GM18861 (cell line): ENCODE measurements at regions not wholly inside any gene's neighbourhood (a gene's known extent, or its start where the extent isn't known, plus 50 kb on each side); places are given as distances from the start of the nearest gene placed in this dataset.

Experiments
- ATAC-seq: cut with Tn5 transposase; IDR thresholded peaks from one replicate; pipeline ENCODE4 v1.9.1; 2021; ENCODE audit not compliant: unreplicated experiment

DNA sequence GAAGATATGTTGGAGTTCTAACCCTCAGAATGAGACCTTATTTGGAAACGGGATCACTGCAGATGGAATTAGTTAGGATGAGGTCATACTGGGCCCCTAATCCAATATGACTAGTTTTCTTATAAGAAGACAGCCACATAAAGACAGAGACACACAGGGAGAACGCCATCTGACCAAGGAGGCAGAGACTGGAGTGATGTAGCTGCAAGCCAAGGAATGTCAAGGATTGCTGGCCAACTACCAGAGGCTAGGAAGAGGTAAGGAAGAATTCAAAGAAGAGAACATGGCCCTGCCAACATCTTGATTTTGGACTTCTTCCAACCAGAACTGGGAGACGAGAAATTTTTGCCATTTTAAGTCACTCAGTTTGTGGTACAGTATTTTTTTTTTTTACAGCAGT is 152.8 kb upstream of the DIPK2B start:
- no peak for ATAC-seq

DNA sequence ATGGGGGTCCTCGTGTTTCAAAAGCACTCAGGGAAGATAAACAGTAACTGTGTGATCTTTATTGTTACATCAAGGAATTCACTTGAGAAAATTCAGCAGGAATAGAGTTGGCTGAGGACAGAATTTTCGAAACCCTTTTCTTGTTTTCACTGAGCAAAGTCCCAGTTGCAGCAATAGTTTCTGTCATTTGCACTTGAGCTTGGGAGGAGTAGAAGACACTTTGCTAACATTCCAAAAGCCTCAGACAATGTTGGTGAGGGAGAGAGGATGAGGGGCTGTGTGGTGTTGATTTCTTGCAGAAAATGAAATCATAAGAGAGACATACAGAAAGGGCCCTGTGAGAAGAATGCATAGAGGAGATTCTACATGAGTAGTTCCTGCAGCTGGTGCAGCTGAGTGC is 151.9 kb upstream of the DIPK2B start:
- no peak for ATAC-seq

DNA sequence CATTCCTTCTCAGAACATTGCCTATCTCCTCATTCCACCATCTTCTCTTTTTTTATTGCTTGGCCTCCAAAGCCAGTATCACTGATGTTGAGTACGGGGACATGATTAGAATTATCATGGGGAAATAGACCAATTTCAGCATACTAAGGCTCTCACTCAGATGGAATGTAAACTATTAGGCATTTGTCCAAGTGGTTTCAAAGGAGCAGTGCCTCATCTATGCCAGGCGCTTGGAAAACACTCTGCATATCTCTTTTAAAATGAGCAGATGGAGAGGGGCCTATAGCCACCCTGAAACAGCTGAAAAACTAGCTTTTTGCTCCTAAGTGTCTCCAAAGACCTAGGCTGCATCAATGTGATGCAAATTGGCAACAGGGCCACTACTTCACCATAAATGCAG is 150.8 kb upstream of the DIPK2B start:
- no peak for ATAC-seq

DNA sequence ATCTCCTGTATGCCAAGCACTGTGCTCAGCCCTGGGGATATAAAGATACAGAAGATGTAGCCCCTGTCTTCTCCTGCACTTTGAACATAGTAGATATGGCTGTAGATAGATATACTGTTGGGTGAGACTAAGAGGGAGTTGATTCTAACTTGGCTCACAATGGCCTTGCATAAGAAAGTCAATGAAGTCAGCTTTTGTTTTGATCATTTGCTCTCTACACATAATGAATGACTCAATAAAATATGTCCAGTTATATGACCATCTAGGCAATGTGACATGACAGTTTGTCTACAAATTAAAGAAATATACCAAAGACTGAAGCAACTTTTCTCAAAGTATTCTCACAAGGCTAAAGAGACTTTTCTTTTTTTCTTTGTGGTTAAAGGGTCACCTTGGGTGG is 147.6 kb upstream of the DIPK2B start:
- ATAC-seq = no peak

DNA sequence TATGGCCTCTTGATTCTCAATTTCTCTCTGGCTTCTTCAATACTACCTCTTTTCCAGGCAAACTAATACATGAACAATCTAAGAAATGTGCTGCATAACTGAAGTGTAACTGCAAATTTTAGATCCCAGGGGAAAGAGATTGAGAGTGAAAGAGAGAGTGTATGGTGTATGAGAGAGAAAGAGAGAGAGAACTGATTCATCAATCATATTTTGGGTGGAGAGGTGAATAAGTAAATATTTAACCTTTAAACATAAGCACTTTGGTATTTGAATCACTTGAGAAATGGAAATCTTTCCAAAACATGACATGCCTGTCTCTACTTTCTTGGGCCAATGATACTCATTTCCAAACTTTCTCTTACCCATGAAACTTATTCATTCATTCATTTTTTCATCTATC is 147.2 kb upstream of the DIPK2B start:
- ATAC-seq = no peak

DNA sequence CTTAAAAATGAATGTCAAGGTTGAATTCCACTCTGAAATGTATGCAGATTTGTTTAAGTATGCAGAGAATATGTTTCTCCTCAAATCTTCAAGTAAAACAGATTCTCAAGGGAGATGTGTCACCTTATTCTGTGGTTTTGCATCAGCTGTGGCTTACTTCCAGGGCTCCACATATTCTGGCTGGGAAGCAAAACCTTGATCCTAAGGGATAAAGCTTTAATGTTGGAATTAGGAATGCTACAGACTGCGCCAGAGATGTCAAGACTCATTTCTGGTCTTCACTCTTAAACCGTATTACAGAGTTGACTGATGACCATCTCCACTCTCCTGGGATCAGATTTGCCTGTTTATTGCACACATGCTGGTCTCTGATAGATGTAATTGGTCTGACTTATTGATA is 143.9 kb upstream of the DIPK2B start:
- no peak for ATAC-seq

DNA sequence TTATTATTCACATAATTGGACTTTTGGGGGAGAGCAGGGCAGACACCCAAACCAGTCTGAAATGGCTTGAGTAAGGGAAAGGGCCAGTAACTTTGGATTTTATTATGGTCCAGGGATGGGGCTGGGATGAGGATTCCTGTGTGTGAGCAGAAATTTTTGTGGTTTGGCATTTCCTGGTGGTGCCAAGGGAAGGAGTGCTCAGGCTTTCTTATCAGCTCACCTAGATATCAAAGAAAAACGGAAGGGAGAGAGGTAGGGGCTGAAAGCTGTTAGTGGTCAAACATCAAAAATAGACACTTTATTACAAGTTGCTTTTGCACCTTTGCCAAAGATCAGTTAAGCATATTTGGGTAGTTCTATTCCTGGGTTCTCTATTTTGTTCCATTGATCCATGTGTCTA is 128.5 kb upstream of the DIPK2B start:
- ATAC-seq = no peak

DNA sequence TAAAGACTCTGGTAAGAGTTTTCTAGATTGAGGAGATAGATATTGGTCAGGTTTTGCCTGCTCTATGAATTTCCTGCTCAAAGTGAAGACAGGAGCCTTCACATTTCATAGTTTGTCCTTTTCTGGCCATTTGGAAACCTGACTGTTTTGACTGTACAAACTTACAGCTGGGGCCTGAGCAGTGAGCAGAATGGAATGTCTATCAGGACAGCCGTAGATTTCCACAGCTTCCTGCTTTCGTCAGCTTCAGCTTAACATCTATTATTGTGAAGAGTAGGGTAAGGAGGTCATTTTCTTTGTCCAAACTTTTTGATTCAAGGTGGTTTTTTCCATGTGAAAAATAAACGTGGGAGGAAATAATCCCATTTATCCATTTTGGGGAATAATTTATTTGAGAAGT is 124.3 kb upstream of the DIPK2B start:
- no peak for ATAC-seq

DNA sequence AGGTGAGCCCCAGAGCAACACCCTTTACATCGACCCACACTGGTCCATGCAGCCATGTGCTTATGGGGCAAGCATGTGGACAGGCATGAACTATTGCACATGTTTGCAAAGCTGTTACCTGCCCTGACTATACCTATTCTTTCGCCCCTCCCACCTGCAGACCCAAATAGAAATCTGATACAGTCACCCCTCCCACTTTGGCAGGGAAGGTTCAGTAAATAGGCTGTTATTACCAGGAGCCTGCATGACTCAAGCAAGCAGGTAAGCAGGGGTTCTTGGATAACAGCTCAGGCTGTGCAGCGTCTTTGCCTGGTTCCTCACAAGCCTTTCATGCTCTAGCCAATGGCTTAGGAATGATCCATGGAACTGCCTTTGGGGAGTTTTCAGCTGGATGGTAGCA is 122.7 kb upstream of the DIPK2B start:
- ATAC-seq = no peak

DNA sequence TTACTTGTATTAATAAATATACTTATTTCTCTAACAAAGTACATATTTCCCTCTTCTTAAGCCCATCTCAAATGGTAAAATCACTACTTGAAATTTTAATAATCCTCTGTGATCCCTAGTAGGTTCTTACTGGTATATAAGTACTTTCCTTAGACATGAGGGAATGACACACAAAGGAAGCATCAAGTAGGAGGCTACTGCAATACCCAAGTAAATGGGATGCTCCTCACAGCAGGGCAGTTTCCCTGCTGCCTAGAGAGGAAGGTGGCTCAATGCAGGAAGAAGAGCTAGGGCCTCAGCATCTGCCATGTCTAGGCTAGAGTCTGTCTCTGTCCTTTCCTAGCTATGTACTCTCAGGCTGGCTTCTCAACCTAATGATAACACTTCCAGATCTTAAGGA is 122.1 kb upstream of the DIPK2B start:
- ATAC-seq = no peak

DNA sequence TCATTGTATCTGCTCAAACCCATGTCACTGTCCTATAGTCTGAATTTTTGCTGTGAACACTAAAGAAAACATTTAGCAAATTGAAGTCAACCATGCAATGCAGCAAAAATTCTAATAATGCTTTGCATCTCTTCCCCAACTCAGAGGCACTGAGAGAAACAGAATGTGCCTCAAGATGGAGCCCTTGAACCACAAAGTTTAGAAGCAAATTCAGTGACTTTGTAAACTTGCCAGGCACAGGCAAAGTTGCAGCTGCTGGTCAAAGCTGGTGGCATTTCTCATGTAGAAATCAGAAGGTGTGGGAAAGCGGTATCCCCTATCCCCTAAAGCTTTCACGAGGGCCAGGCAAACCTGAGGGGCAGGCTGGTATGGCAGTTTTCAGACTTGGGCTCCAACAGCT is 121.7 kb upstream of the DIPK2B start:
- ATAC-seq = no peak

DNA sequence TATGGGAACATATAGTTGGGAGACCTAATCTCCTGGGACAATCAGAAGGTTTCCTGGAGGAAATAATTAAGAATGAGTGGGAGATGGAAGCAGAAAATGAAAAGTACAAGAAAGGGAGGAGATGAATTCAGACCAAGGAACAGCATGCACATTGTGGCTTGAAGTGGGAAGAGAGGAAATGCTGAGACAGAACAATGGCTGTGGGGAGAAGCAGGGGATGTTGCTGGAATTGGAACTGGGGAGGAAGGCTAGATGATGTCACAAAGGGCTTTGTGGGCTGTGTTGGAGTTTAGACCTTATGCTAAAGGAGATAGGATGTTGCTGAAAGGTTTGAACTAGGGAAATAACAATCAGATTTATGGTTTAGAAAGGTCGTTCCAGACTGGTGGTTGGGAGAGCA is 119.5 kb upstream of the DIPK2B start:
- ATAC-seq = no peak

DNA sequence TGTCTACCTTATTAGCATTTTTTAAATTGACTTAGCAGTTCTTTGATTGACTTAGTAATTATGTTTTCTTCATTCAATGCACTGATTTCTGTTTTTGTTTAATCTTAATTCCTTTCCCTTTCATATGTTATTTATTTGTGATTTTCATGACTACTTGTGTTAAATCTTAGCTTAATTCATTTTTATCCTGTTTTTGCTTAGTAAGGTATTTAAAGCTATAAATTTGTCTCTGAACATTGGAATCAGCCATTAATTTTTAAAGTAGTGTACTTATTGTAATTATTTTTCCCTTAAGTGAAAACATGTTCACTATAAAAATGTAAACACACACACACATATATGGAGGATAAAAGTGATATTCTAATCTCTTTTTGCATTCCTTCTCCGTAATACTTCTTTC is 109.1 kb upstream of the DIPK2B start:
- no peak for ATAC-seq

DNA sequence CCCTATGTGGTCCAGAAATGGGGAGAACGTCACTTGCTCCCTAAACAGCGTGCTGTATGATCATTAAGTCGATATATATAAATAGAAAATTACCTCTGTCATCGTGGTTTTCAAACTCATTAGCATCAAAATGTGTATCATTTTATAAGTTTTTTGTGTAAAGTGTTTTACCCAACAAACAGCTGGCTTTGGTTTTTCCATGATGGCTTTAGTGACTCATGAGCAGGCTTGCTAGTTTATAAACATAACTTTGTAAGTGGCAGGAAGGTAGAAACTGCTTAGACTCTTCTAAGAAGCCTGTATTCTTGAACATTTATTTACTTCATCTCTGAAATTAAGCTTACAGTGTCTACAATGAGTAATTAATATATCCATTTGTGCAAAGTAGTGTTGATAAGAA is 108.4 kb upstream of the DIPK2B start:
- ATAC-seq = no peak

DNA sequence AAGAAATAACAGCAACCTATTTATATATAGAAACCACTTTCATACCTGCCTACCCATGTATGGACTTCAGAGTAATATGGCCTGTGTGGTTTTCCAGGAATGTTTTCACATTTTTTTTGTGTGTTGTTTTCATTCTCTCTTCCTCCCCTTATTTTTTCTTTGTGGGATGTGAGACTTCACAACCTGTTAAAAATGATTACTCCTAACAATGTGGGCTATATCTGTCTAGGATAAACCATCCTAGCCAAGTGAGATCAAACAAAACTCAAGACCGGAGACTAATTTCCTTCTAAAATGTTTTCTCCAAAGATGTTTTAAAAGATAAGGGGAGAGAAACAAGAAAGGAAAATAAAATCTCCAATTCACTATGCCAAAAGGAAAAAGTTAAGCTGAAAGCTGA is 106.1 kb upstream of the DIPK2B start:
- no peak for ATAC-seq

DNA sequence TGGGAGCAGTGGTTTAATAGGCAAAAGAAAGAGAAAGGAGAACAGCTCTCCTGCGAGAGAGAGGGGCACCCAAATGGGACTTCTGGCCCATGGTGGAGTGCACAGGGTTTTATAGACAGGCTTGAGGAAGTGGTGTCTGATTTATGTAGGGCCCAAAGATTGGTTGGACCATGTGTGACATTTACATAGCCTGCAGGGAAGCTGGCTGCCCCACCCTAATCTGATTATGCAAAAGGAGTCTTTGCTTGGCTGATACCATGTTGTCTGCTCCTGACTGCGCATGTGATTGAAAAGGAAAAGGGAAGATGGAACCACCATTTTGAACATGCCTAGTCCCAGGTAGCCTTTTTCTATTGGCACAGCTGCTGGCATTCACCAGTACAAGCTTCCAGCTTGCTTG is 100.0 kb upstream of the DIPK2B start:
- no peak for ATAC-seq

DNA sequence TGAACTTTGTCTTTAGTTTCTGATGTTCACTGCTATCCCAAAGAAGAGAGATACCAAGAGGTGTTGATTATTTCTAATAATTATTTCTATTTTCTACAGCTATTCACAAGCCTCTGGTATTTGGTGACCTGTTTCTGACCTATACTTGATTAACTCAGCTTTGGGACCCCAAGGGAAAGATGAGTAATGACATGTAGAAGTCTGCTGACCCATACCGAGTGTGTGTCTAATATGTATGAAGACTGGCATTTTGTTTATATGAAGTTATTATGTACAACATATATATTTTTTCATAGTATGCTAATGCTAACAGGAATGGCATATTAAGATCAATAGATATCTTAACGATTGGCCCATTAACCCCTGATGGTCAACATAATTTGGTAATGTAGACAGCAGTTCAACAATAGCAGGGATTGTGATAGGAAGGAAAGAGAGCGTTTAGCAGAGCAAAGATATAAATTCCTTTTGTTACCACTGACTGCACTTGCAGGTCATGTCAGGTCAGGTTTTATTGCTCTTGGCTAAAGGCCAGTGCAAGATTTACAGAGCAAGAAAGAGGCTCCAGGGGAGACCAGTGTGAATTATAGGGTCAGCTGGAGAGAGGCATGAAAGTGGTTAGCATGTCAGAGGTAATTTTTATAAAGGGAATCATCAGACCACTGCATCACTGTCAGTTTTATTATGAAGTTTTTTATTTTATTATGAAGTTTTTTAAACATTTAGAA is 94.7 kb upstream of the DIPK2B start:
- ATAC-seq = no peak

DNA sequence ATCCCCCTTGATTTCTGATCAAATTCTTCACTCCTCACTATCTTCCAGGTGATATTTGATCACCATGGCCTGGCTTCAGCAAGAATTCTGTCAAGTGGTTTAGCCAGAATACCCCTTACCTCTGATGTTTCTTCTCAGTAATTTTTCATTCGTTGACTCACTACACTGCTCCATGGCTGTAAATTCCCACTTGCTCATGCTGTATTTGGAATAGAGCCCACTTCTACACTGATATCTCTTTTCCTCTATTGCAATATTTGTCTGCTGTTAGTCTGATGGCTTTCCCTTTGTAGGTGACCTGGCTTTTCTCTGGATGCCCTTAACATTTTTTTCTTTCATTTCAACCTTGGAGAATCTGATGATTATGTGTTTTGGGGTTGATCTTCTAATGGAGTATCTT is 73.9 kb upstream of the DIPK2B start:
- no peak for ATAC-seq

DNA sequence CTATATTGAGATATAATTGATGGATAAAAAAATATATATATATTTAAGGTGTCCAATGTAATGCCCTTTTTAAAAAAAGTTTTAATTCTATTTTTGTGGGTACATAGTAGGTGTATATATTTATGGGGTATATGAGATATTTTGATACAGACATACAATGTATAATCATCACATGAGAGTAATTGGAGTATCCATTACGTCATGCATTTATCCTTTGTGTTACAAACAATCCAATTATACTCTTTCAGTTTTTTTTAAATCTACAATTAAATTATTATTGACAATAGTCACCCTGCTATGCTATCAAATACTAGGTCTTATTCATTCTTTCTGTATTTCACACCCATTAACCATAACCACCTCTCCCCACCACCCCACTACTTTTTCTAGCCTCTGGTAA is 66.3 kb upstream of the DIPK2B start:
- no peak for ATAC-seq

DNA sequence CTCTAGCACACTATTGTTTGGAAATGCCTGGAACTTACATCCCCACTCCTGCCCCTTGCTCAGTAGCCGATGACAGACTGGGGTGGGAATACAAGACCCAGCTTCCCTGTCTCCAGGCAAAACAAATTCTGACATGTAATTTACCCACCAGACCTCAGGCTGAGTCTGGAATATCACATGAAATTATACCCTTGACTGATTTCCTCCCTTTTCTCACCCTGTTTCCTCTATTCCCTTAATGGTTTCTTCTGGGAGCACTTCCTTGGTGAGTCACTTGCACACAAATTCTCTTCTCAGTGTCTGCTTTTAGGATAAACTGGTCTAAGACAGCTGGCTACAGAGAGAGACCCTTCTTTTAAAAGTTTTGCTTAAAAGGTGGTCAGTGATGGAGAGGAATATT is 65.8 kb upstream of the DIPK2B start:
- ATAC-seq = no peak

DNA sequence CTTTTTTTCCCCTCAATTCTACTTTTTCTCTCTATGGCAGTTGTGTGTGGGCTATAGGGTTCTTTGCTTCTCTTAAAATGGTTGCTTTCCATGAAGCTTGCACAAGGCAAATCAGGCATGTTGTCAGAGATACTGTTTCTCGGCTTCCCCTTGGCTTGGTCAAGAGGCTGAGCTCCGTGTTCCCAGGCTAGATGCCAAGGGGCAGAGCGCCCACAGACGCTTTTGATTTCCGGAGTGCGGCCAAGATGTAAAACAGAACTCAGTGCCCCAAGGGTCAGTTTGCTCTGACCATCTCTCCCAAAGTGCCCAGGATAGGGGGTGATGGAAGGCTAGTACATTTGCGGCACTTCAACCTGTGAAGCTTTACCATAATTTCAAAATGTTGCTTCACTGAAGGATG is 64.2 kb upstream of the DIPK2B start:
- ATAC-seq = no peak

DNA sequence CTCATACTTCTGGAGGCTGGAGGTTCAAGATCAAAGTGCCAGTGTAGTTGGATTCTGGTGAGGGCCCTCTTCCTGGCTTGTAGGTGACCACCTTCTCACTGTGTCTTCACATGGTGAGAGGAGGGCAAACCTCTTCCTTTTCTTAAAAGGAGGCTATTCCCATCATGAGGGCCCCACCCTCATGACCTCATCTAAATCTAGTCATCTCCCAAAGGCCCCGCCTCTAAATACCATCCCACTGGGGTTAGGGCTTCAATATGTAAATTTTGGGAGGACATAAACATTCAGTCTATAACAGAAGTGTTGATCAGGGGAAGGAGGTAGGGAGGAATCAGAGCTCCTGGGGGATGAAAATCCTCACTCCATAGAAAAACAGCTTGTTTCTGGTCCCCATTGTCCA is 60.8 kb upstream of the DIPK2B start:
- no peak for ATAC-seq

DNA sequence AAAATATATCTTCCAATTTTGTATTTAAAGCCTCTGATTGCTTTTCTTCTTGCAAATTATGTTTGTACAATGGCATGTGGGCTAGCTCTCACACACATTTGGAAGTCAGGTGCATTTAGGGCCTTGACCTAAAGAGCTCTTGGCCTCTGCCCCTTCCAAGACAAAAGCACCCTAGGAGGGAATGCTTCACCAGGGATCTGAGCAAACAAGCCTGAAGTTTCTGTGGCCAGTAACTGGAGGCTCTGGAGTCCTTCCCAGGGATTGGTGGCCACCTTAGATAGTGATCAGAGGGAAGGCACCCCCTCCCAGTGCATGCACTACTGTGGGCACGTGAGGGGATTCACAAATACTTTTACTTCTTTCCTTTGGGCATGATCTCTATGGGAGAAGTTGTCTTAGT is 60.3 kb upstream of the DIPK2B start:
- no peak for ATAC-seq
